PC-3 (cell line): ENCODE measurements at regions not wholly inside any gene's neighbourhood (a gene's known extent, or its start where the extent isn't known, plus 50 kb on each side); places are given as distances from the start of the nearest gene placed in this dataset.

Experiments used
- CTCF ChIP-seq: fragments of 300-600 bp; sonication (generic); conservative IDR thresholded peaks from 2 replicates; pipeline ENCODE4 v1.5.1; 2017; ENCODE audit warnings: antibody characterized with exemption, low read depth, mild to moderate bottlenecking, low read length
- EZH2 ChIP-seq: fragments of 300-600 bp; sonication (generic); IDR thresholded peaks from one replicate; pipeline ENCODE4 v1.6.1; 2017; ENCODE audit warnings: antibody characterized with exemption, mild to moderate bottlenecking, low read length; ENCODE audit not compliant: unreplicated experiment

GRCh38 chr13:34695063-34695462 lies 247.0 kb upstream of the NBEA start:
- TF ChIP-seq CTCF (no peak), EZH2 (no peak)
